OCI-LY1 (cell line): ENCODE measurements at regions not wholly inside any gene's neighbourhood (a gene's known extent, or its start where the extent isn't known, plus 50 kb on each side); places are given as distances from the start of the nearest gene placed in this dataset.
"Not testable (repeated sequence)": the region's sequence is repeated elsewhere in the genome, so short reads cannot be mapped to it uniquely, and the experiment has no call there.

ENCODE experiments used
- H2AFZ ChIP-seq: fragments of 200-600 bp; sonication (generic), shearing (Covaris generic); 2 replicates; pipeline ENCODE4 v1.6.0; 2014; ENCODE audit warnings: antibody characterized with exemption, mild to moderate bottlenecking, low read length
- H3F3A ChIP-seq: fragments of 200-600 bp; sonication (generic), shearing (Covaris generic); 2 replicates; pipeline ENCODE4 v1.6.0; 2014; ENCODE audit warnings: mild to moderate bottlenecking, antibody characterized with exemption, low read length, moderate library complexity; ENCODE audit not compliant: insufficient read depth
- H3K27ac ChIP-seq: fragments of 200-600 bp; sonication (generic); 2 replicates; pipeline ENCODE4 v1.5.1; 2014; ENCODE audit warnings: low read length, mixed run types, mild to moderate bottlenecking, low read depth; ENCODE audit not compliant: poor library complexity, severe bottlenecking
- H3K27me3 ChIP-seq: fragments of 200-600 bp; sonication (generic); 2 replicates; pipeline ENCODE4 v1.6.0; 2014; ENCODE audit warnings: antibody characterized with exemption, mild to moderate bottlenecking, low read length, moderate library complexity; ENCODE audit not compliant: insufficient read depth
- H3K36me3 ChIP-seq: fragments of 200-600 bp; sonication (generic); 2 replicates; pipeline ENCODE4 v1.6.1; 2014; ENCODE audit warnings: mild to moderate bottlenecking, antibody characterized with exemption, low read length, moderate library complexity, mixed read lengths; ENCODE audit not compliant: insufficient read depth
- H3K4me1 ChIP-seq: fragments of 200-600 bp; sonication (generic); 2 replicates; pipeline ENCODE4 v1.5.1; 2014; ENCODE audit warnings: mild to moderate bottlenecking, low read length, moderate library complexity; ENCODE audit not compliant: insufficient read depth, severe bottlenecking
- H3K4me2 ChIP-seq: fragments of 200-600 bp; sonication (generic), shearing (Covaris generic); 2 replicates; pipeline ENCODE4 v1.6.1; 2014; ENCODE audit warnings: low read length
- H3K4me3 ChIP-seq: fragments of 200-600 bp; sonication (generic); 2 replicates; pipeline ENCODE4 v1.5.1; 2014; ENCODE audit warnings: low read length, low read depth, mild to moderate bottlenecking, mixed read lengths; ENCODE audit not compliant: poor library complexity, severe bottlenecking
- H3K79me2 ChIP-seq: fragments of 200-600 bp; shearing (Covaris generic); 2 replicates; pipeline ENCODE4 v1.6.1; 2016; ENCODE audit warnings: mixed run types, low read length, mixed read lengths; ENCODE audit not compliant: insufficient read depth
- H3K9ac ChIP-seq: fragments of 200-600 bp; sonication (generic), shearing (Covaris generic); 2 replicates; pipeline ENCODE4 v1.6.1; 2014; ENCODE audit warnings: mild to moderate bottlenecking, low read length, mixed read lengths
- H3K9me2 ChIP-seq: fragments of 200-600 bp; sonication (generic), shearing (Covaris generic); 2 replicates; pipeline ENCODE4 v1.6.1; 2014; ENCODE audit warnings: low read depth, mild to moderate bottlenecking, low read length, mixed read lengths
- H3K9me3 ChIP-seq: fragments of 200-600 bp; shearing (Covaris generic); 2 replicates; pipeline ENCODE4 v1.6.1; 2014; ENCODE audit warnings: low read length, mixed read lengths
- H4K20me1 ChIP-seq: fragments of 200-600 bp; sonication (generic), shearing (Covaris generic); 2 replicates; pipeline ENCODE4 v1.6.0; 2016; ENCODE audit warnings: mild to moderate bottlenecking, low read length; ENCODE audit not compliant: insufficient read depth
- EZH2 ChIP-seq: fragments of 200-600 bp; sonication (generic), shearing (Covaris generic); IDR thresholded peaks from 2 replicates; pipeline ENCODE4 v1.8.0; 2017; ENCODE audit warnings: borderline replicate concordance, mixed run types, mild to moderate bottlenecking, antibody characterized with exemption, low read length, moderate library complexity, mixed read lengths
- TF ChIP-seq, protein P1 (sequence below): fragments of 200-600 bp; sonication (generic), shearing (Covaris generic); IDR thresholded peaks from 2 replicates; pipeline ENCODE4 v1.5.1; 2017; ENCODE audit warnings: mild to moderate bottlenecking, antibody characterized with exemption, low read length, moderate library complexity, mixed read lengths

DNA sequence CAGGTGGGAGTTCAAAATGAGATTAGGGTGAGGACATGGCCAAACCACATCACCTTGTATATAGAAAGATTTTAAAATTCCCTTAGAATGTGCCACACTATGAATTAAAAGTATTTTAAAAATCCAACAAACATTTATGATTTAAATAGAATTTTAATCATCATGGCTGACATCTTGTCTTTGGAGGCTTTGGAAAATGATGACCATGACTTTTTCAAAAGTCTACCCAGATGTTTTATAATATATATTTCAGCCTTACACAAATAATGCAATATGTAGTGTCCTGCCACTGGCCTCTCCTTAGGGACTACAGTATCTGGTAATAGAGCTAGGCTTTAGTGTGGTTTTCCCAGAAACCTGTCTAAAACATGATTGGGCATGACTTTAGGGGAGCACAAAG, 1353.4 kb upstream of the GOT2 start:
- Histone ChIP-seq H3K27me3 (no peaks in the 10 kb centered on the region), H3K9ac (no peak overlapping the region), H3K9me3 (no peaks in the 10 kb centered on the region), H3K4me2 (no peak overlapping the region), H3K27ac (no peak overlapping the region), H3K9me2 (no peaks in the 10 kb centered on the region), H3F3A (no peaks in the 10 kb centered on the region), H2AFZ (no peak overlapping the region), H3K4me3 (no peak overlapping the region), H3K36me3 (no peaks in the 10 kb centered on the region), H3K79me2 (no peaks in the 10 kb centered on the region), H3K4me1 (no peaks in the 10 kb centered on the region), H4K20me1 (no peaks in the 10 kb centered on the region)
- TF ChIP-seq, protein P1, sequence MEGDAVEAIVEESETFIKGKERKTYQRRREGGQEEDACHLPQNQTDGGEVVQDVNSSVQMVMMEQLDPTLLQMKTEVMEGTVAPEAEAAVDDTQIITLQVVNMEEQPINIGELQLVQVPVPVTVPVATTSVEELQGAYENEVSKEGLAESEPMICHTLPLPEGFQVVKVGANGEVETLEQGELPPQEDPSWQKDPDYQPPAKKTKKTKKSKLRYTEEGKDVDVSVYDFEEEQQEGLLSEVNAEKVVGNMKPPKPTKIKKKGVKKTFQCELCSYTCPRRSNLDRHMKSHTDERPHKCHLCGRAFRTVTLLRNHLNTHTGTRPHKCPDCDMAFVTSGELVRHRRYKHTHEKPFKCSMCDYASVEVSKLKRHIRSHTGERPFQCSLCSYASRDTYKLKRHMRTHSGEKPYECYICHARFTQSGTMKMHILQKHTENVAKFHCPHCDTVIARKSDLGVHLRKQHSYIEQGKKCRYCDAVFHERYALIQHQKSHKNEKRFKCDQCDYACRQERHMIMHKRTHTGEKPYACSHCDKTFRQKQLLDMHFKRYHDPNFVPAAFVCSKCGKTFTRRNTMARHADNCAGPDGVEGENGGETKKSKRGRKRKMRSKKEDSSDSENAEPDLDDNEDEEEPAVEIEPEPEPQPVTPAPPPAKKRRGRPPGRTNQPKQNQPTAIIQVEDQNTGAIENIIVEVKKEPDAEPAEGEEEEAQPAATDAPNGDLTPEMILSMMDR = no peak
- TF ChIP-seq EZH2 = no peak

- not testable (repeated sequence) for H3K36me3 ChIP-seq, H3K27ac ChIP-seq, H3K79me2 ChIP-seq, H4K20me1 ChIP-seq, H3K4me2 ChIP-seq, H3F3A ChIP-seq, H3K9me3 ChIP-seq, H3K9ac ChIP-seq, H3K27me3 ChIP-seq, H3K4me1 ChIP-seq, H3K9me2 ChIP-seq, H2AFZ ChIP-seq, H3K4me3 ChIP-seq
Observed at GRCh38 chr16:60078819-60079218, 1344.7 kb upstream of the GOT2 start.

DNA sequence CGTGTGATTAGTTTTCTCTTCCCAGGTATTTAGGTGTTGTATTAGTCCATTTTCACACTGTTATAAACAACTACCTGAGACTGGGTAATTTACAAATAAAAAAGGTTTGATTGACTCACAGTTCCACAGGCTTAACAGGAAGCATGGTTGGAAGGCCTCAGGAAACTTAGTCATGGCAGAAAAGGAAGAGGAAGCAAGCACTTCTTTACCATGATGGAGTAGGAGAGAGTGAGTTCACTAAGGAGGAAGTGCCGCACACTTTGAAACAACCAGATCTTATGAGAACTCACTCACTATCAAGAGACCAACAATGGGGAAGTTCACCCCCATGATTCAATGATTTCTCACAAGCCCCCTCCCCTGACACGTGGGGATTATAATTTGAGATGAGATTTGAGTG, 1343.7 kb upstream of the GOT2 start:
- H3K9ac ChIP-seq = no peak overlapping the region
- H3K27me3 ChIP-seq = no peaks in the 10 kb centered on the region
- no peaks in the 10 kb centered on the region for H3K4me1 ChIP-seq
- no peak overlapping the region for H2AFZ ChIP-seq
- no peak for TF ChIP-seq EZH2
- TF ChIP-seq, protein P1 = no peak
- no peaks in the 10 kb centered on the region for H3K9me3 ChIP-seq
- no peak overlapping the region for H3K4me3 ChIP-seq
- no peaks in the 10 kb centered on the region for H3K79me2 ChIP-seq
- H3K36me3 ChIP-seq = no peaks in the 10 kb centered on the region
- no peaks in the 10 kb centered on the region for H4K20me1 ChIP-seq
- no peak overlapping the region for H3K4me2 ChIP-seq
- H3K27ac ChIP-seq = no peak overlapping the region
- no peaks in the 10 kb centered on the region for H3K9me2 ChIP-seq
- no peaks in the 10 kb centered on the region for H3F3A ChIP-seq

DNA sequence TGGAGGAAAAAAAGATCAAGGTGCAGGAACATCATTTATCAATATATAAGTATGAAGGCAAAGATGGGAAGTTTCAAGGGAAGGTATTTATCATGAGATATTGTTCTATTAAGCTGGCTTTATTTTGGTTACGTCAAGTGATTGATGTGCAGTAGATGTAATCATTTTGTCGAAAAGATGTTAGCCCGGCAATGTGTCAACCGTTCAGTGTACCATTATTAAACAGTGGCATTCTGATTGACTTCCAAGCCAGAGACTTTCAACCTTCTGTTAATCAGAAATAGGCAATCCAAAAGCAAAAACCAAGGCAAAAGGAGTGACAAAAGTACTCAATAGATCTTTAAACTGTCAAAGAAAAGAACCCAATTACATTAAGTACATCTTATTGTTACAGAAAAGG, 1340.3 kb upstream of the GOT2 start:
- TF ChIP-seq EZH2 = no peak
- TF ChIP-seq, protein P1 = no peak
- no peaks in the 10 kb centered on the region for H3K36me3 ChIP-seq
- H3K4me2 ChIP-seq = no peak overlapping the region
- H3K4me3 ChIP-seq = no peak overlapping the region
- H3K9me3 ChIP-seq = no peaks in the 10 kb centered on the region
- no peak overlapping the region for H2AFZ ChIP-seq
- H3F3A ChIP-seq = no peaks in the 10 kb centered on the region
- H3K27ac ChIP-seq = no peak overlapping the region
- H3K79me2 ChIP-seq = no peaks in the 10 kb centered on the region
- H3K9me2 ChIP-seq = no peaks in the 10 kb centered on the region
- H3K9ac ChIP-seq = no peak overlapping the region
- H3K4me1 ChIP-seq = no peaks in the 10 kb centered on the region
- no peaks in the 10 kb centered on the region for H4K20me1 ChIP-seq
- no peaks in the 10 kb centered on the region for H3K27me3 ChIP-seq
